SU-DHL-6 (cell line): ENCODE measurements at regions not wholly inside any gene's neighbourhood (a gene's known extent, or its start where the extent isn't known, plus 50 kb on each side); places are given as distances from the start of the nearest gene placed in this dataset.

Experiments used
- CTCF ChIP-seq: fragments of 200-600 bp; sonication (generic); IDR thresholded peaks from one replicate; pipeline ENCODE4 v1.5.1; 2017; ENCODE audit warnings: antibody characterized with exemption, mild to moderate bottlenecking, low read length, moderate library complexity; ENCODE audit not compliant: insufficient read depth, poor library complexity, severe bottlenecking
- EZH2phosphoT487 ChIP-seq: fragments of 200-600 bp; sonication (generic), shearing (Covaris generic); conservative IDR thresholded peaks from 2 replicates; pipeline ENCODE4 v1.6.1; 2018; ENCODE audit warnings: mild to moderate bottlenecking, antibody characterized with exemption, low read length, moderate library complexity, mixed read lengths

- TF ChIP-seq CTCF = no peak
- TF ChIP-seq EZH2phosphoT487 = no peak
These were observed 215.2 kb downstream of the SCG2 start for GRCh38 chr2:223386984-223387383.
